CD4-positive, alpha-beta T cell (primary cell): ENCODE measurements at regions not wholly inside any gene's neighbourhood (a gene's known extent, or its start where the extent isn't known, plus 50 kb on each side); places are given as distances from the start of the nearest gene placed in this dataset.

ENCODE experiments used
- ATAC-seq: fragments of 200-7000 bp; cut with Tn5 transposase; one replicate; pipeline ENCODE4 v1.10.0; 2022; ENCODE audit warnings: mild to moderate bottlenecking; ENCODE audit not compliant: poor library complexity
- CTCF ChIA-PET: fragments of 350-600 bp; sonication (Branson Sonifier 250); formaldehyde crosslinking; loops from one replicate; lab custom pipeline; 2021; ENCODE audit warnings: antibody characterized with exemption, inconsistent platforms; lab: Charles Lee
- POLR2A ChIA-PET: fragments of 350-600 bp; sonication (Branson Sonifier 250); formaldehyde crosslinking; loops from one replicate; lab custom pipeline; 2021; ENCODE audit warnings: antibody characterized with exemption, inconsistent platforms; lab: Charles Lee
- DNase-seq, 14 experiments: peaks; one replicate each; pipeline ENCODE4 v3.0.0-alpha.2; 2013 to 2020; ENCODE audit warnings: mixed read lengths in 2 of 14
- H3K27ac ChIP-seq, 2 donors: one replicate each; pipeline versions ENCODE4 v1.5.1 to v1.7.0; 2013; ENCODE audit warnings: low read length in 2 of 2, low read depth in 1 of 2, mild to moderate bottlenecking in 1 of 2
- H3K27me3 ChIP-seq, 2 experiments: 1 replicate in 1 of 2; 2 replicates in 1 of 2; pipeline versions ENCODE4 v1.6.1 to v1.7.0; 2013; ENCODE audit warnings: low read length in 2 of 2, control low read depth in 1 of 2, mild to moderate bottlenecking in 1 of 2, moderate library complexity in 1 of 2; ENCODE audit not compliant: insufficient read depth in 2 of 2, control insufficient read depth in 1 of 2
- H3K36me3 ChIP-seq: one replicate; pipeline ENCODE4 v1.6.1; 2013; ENCODE audit warnings: low read length, control low read depth; ENCODE audit not compliant: insufficient read depth
- H3K4me1 ChIP-seq: one replicate; pipeline ENCODE4 v1.6.1; 2013; ENCODE audit warnings: low read length, control low read depth; ENCODE audit not compliant: insufficient read depth
- H3K4me3 ChIP-seq: one replicate; pipeline ENCODE4 v1.5.1; 2013; ENCODE audit warnings: mild to moderate bottlenecking, low read length, moderate library complexity
- H3K9me3 ChIP-seq, 2 experiments: 1 replicate in 1 of 2; 2 replicates in 1 of 2; pipeline versions ENCODE4 v1.6.1 to v1.7.0; 2013; ENCODE audit warnings: low read length in 2 of 2, mild to moderate bottlenecking in 2 of 2, control low read depth in 1 of 2, moderate library complexity in 1 of 2; ENCODE audit not compliant: control insufficient read depth in 1 of 2, insufficient read depth in 1 of 2
- H3K27ac Mint-ChIP-seq: one replicate; pipeline ENCODE4 v1.8.0; 2020; ENCODE audit warnings: mixed read lengths
- H3K27me3 Mint-ChIP-seq: one replicate; pipeline ENCODE4 v1.8.0; 2021; ENCODE audit warnings: mixed read lengths
- H3K36me3 Mint-ChIP-seq: one replicate; pipeline ENCODE4 v1.8.0; 2021; ENCODE audit warnings: low read depth, mixed read lengths
- H3K4me1 Mint-ChIP-seq: one replicate; pipeline ENCODE4 v1.8.0; 2021; ENCODE audit warnings: low read depth, mixed read lengths
- H3K4me3 Mint-ChIP-seq: one replicate; pipeline ENCODE4 v1.8.0; 2020; ENCODE audit warnings: mild to moderate bottlenecking, mixed read lengths
- H3K9me3 Mint-ChIP-seq: one replicate; pipeline ENCODE4 v1.8.0; 2020; ENCODE audit warnings: mixed read lengths
- CTCF ChIP-seq: fragments of 200-600 bp; IDR thresholded peaks from one replicate; pipeline ENCODE4 v1.8.0; 2022; ENCODE audit warnings: antibody characterized with exemption, mild to moderate bottlenecking
- intact Hi-C, 2 experiments: fragments of 100-400 bp; cut with DNase I in 1 of 2; cut with micrococcal nuclease in 1 of 2; formaldehyde crosslinking; loops; one replicate each; pipeline versions ENCODE4 v1.15.1 to v1.9.0; 2023 to 2025; cut with DNase I, micrococcal nuclease

GRCh38 chr5:118558871-118559270 is 429.5 kb downstream of the DTWD2 start:
- Mint-ChIP-seq H3K4me1 (no peaks in the 10 kb centered on the region), H3K27ac (no peak overlapping the region), H3K4me3 (no peak overlapping the region), H3K27me3 (no peaks in the 10 kb centered on the region), H3K9me3 (no peaks in the 10 kb centered on the region), H3K36me3 (no peaks in the 10 kb centered on the region)
- POLR2A ChIA-PET = no interaction called here
- Histone ChIP-seq H3K27me3 (no peaks in the 10 kb centered on the region), H3K4me1 (no peaks in the 10 kb centered on the region), H3K36me3 (no peaks in the 10 kb centered on the region), H3K27ac (no peak overlapping the region), H3K9me3 (no peaks in the 10 kb centered on the region), H3K4me3 (no peak overlapping the region)
- no peak for TF ChIP-seq CTCF
- CTCF ChIA-PET = no interaction called here
- intact Hi-C loops = no loop called here
- ATAC-seq (no peak), DNase-seq (no peak)

GRCh38 chr5:118557251-118557661 is 431.1 kb downstream of the DTWD2 start:
- no peak overlapping the region for H3K4me3 Mint-ChIP-seq
- H3K36me3 Mint-ChIP-seq = no peaks in the 10 kb centered on the region
- H3K4me1 Mint-ChIP-seq = no peaks in the 10 kb centered on the region
- DNase-seq = no peak
- H3K9me3 Mint-ChIP-seq = no peaks in the 10 kb centered on the region
- no peak for ATAC-seq
- Histone ChIP-seq H3K4me1 (no peaks in the 10 kb centered on the region), H3K4me3 (no peak overlapping the region), H3K9me3 (no peaks in the 10 kb centered on the region), H3K27ac (no peak overlapping the region), H3K27me3 (no peaks in the 10 kb centered on the region), H3K36me3 (no peaks in the 10 kb centered on the region)
- intact Hi-C loops = no loop called here
- POLR2A ChIA-PET = no interaction called here
- no peak for TF ChIP-seq CTCF
- CTCF ChIA-PET = no interaction called here
- no peak overlapping the region for H3K27ac Mint-ChIP-seq
- H3K27me3 Mint-ChIP-seq = no peaks in the 10 kb centered on the region

GRCh38 chr5:118556792-118557191 is 431.6 kb downstream of the DTWD2 start:
- ChIA-PET CTCF (no interaction called here), POLR2A (no interaction called here)
- Histone ChIP-seq H3K36me3 (no peaks in the 10 kb centered on the region), H3K27me3 (no peaks in the 10 kb centered on the region), H3K9me3 (no peaks in the 10 kb centered on the region), H3K27ac (no peak overlapping the region), H3K4me1 (no peaks in the 10 kb centered on the region), H3K4me3 (no peak overlapping the region)
- ATAC-seq (no peak), DNase-seq (no peak)
- Mint-ChIP-seq H3K27me3 (no peaks in the 10 kb centered on the region), H3K9me3 (no peaks in the 10 kb centered on the region), H3K27ac (no peak overlapping the region), H3K4me3 (no peak overlapping the region), H3K36me3 (no peaks in the 10 kb centered on the region), H3K4me1 (no peaks in the 10 kb centered on the region)
- no peak for TF ChIP-seq CTCF
- intact Hi-C loops = no loop called here
